HG02571 (cell line): ENCODE measurements at regions not wholly inside any gene's neighbourhood (a gene's known extent, or its start where the extent isn't known, plus 50 kb on each side); places are given as distances from the start of the nearest gene placed in this dataset.

Experiments used
- ATAC-seq: cut with Tn5 transposase; IDR thresholded peaks from one replicate; pipeline ENCODE4 v1.9.1; 2021; ENCODE audit warnings: mild to moderate bottlenecking, moderate library complexity; ENCODE audit not compliant: unreplicated experiment

- no peak for ATAC-seq
Measured at GRCh38 chr6:22878706-22879105, 309.3 kb downstream of the HDGFL1 start.

GRCh38 chr6:22880686-22881433 lies 311.5 kb downstream of the HDGFL1 start:
- no peak for ATAC-seq

- no peak for ATAC-seq
Measured at GRCh38 chr6:22882581-22882980, 313.2 kb downstream of the HDGFL1 start.

GRCh38 chr6:22883061-22883717 lies 313.8 kb downstream of the HDGFL1 start:
- no peak for ATAC-seq

GRCh38 chr6:22884456-22884855 lies 315.1 kb downstream of the HDGFL1 start:
- no peak for ATAC-seq

- ATAC-seq, result no peak
Measured at GRCh38 chr6:22886650-22887581, 317.6 kb downstream of the HDGFL1 start.

GRCh38 chr6:22888163-22888752 lies 318.9 kb downstream of the HDGFL1 start:
- no peak for ATAC-seq

- no peak for ATAC-seq
Measured at GRCh38 chr6:22891934-22892333, 322.6 kb downstream of the HDGFL1 start.

- no peak for ATAC-seq
Measured at GRCh38 chr6:22892452-22892851, 323.1 kb downstream of the HDGFL1 start.

GRCh38 chr6:22896696-22897095 lies 327.3 kb downstream of the HDGFL1 start:
- ATAC-seq, result no peak

- ATAC-seq, result no peak
Measured at GRCh38 chr6:22899426-22899825, 330.1 kb downstream of the HDGFL1 start.

GRCh38 chr6:22903826-22904225 lies 334.5 kb downstream of the HDGFL1 start:
- no peak for ATAC-seq

GRCh38 chr6:22904431-22904830 lies 335.1 kb downstream of the HDGFL1 start:
- no peak for ATAC-seq

- ATAC-seq, result no peak
Measured at GRCh38 chr6:22906091-22906549, 336.8 kb downstream of the HDGFL1 start.

- ATAC-seq, result no peak
Measured at GRCh38 chr6:22907085-22907484, 337.7 kb downstream of the HDGFL1 start.

- ATAC-seq, result no peak
Measured at GRCh38 chr6:22910370-22910769, 341.0 kb downstream of the HDGFL1 start.

GRCh38 chr6:22913612-22914011 lies 344.2 kb downstream of the HDGFL1 start:
- no peak for ATAC-seq

GRCh38 chr6:22917344-22917743 lies 348.0 kb downstream of the HDGFL1 start:
- ATAC-seq, result no peak

- no peak for ATAC-seq
Measured at GRCh38 chr6:22921828-22922227, 352.5 kb downstream of the HDGFL1 start.

GRCh38 chr6:22925304-22925835 lies 356.0 kb downstream of the HDGFL1 start:
- no peak for ATAC-seq
